ACHN (cell line): ENCODE measurements at regions not wholly inside any gene's neighbourhood (a gene's known extent, or its start where the extent isn't known, plus 50 kb on each side); places are given as distances from the start of the nearest gene placed in this dataset.

ENCODE experiments used
- DNase-seq: peaks from one replicate; pipeline ENCODE4 v3.0.0-alpha.2; 2015
- in situ Hi-C: cut with HindIII; loops from 2 replicates; pipeline ENCODE4 v1.10.0; 2017; ENCODE audit warnings: low sequenced_read_pairs, low pct_ligation_motif_present, low pct_unique_long_range_greater_than_20kb

- in situ Hi-C loops, result no loop called here
- DNase-seq, result no peak
Measured at GRCh38 chr7:107907-108306, 84.5 kb upstream of the FAM20C start.

DNA sequence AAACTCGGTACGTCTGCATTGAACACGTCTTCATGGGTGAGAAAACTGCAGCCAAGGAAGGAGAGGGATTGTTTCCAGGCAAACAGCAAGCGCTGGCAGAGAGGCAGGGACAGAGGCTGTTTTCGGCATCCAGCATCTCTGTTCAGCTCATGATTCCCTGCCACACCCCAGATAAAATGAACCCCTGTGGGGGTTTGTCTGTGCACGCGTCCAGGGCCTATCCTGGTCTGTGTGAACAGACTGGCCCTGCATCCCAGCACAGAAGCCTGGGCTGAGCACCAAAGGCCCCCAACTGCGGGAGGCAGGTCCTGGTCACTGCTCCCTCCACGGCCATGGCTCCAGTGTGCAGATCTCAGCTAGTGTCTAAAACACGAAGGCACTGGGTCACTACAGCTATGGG is 83.3 kb upstream of the FAM20C start:
- in situ Hi-C loops, result no loop called here
- DNase-seq, result no peak

GRCh38 chr7:109898-110556 is 82.3 kb upstream of the FAM20C start:
- in situ Hi-C loops, result no loop called here
- no peak for DNase-seq

- in situ Hi-C loops, result no loop called here
Measured at GRCh38 chr7:110557-111232, 81.7 kb upstream of the FAM20C start.

DNA sequence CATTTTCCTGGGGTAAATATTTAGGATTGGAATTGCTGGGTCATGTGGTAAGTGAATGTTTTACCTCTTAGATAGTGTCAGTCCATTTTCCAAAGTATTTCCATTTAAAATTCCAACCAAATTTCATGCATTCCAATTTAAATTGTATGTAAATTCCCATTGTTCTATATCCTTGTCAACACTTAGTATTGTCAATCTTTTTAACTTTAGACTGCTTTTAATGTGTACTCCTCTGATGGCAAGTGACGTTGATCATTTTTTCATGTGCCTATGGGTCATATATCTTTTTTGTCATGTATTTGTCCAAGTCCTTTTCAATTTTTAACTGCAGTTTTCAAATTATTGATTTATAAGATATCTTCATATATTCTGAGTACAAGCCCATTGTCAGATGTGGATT is 80.8 kb upstream of the FAM20C start:
- in situ Hi-C loops, result no loop called here
- no peak for DNase-seq

More at GRCh38 chr7:110557-111232, 81.7 kb upstream of the FAM20C start:
- DNase-seq, result no peak

- no peak for DNase-seq
- in situ Hi-C loops, result no loop called here
Measured at GRCh38 chr7:112881-113280, 79.5 kb upstream of the FAM20C start.

- in situ Hi-C loops, result no loop called here
- no peak for DNase-seq
Measured at GRCh38 chr7:115274-115911, 77.0 kb upstream of the FAM20C start.

- no peak for DNase-seq
- in situ Hi-C loops, result no loop called here
Measured at GRCh38 chr7:116188-116981, 76.0 kb upstream of the FAM20C start.

- in situ Hi-C loops, result no loop called here
- no peak for DNase-seq
Measured at GRCh38 chr7:117836-118614, 74.3 kb upstream of the FAM20C start.

- in situ Hi-C loops, result no loop called here
- no peak for DNase-seq
Measured at GRCh38 chr7:118615-119391, 73.6 kb upstream of the FAM20C start.

DNA sequence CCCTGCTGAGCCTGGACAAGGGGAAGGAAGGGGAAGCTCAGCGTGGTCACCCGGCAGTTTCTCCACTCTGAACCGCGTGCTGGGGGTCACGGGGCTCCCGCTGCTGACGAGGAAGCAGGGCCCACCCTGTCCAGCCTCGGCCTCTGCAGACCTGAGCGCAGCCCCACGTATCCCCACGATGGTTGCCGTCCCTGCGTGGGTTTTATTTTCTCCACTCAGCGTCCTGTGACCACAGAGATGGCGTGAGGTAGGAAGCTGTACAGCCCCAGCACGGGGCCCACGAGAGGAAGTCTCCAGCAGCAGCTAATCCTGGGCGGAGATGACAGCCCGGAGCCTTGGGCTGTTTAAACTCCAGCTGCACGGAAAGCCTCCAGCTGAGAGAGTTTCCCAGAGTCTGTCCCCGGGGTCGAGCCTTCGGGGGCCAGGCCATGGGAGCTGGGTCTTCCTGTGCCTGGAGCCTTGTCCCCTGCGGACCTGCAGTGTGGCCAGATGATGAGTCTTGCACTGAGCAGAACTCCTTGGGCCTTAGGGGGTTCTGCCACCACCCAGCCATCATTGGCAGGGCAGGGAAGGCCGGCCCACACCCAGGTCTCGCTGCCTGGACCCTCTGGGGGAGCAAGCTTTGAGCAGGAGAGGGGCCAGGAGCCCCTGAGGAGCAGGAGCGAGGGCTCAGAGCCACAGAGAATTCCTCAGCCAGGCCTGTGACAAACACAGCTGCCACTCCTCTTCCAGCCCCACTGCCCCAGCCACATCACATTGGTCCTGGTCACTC is 72.8 kb upstream of the FAM20C start:
- in situ Hi-C loops, result no loop called here
- no peak for DNase-seq

GRCh38 chr7:120164-120991 is 72.0 kb upstream of the FAM20C start:
- in situ Hi-C loops, result no loop called here
- no peak for DNase-seq

GRCh38 chr7:121002-121785 is 71.2 kb upstream of the FAM20C start:
- DNase-seq, result no peak
- in situ Hi-C loops, result no loop called here

DNA sequence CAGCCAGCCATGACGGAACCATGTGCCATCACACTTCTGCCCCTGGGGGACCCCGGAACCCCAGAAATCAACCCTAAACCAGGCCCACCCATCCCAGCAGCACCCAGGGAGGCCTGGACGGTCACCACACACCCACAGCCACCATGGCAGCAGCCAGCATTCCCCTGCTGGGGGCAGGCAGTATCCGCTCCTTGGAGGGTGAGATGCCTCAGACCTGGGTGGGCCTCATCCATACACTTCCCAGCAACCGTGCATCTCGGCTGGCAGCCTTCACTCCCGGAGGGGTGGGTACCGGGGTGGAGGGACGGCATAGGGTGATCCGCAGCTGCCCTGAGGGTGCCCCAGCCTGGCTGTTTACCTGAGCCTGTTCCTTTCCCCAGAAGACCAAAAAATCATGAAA is 69.1 kb upstream of the FAM20C start:
- DNase-seq, result no peak
- in situ Hi-C loops, result no loop called here

DNA sequence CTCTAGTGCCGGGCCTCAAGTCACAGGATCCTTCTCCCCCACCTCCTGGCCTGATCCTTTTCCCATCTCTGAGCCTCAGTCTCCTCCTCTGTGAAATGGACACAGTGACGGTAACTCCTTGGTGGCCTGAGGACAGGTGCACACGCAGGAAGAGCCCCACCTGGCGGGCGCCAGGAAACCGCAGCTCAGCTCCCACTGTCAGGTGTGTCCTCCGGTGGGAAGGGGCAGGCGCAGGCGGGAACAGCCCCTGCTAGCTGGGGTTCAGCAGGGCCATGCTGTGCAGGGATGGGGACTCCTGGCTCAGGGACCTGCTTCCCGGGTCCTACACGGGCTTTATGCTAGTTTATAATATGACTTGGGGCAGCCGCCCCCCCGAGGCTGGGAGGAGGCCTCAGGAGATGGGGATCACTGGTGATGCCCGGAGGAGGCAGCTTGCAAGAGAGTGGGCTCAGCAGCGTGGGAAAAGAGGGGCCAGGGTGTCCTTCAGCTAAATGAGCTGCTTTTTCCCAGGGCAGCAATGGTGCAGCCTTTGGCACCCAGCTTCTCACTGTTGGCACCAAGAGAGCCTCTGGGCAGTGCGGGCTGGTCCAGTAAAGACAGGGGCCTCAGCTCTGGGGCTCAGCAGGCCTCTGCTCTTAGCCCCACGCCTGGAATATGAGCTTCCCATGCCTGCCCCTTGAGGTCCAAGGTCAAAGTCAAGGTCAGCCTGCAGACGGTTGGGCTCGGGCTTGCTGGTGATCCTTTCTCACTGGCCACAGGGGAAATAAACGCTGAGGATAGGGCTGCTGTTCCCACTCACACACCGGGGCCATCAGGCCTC is 68.0 kb upstream of the FAM20C start:
- no peak for DNase-seq
- in situ Hi-C loops, result no loop called here
